ENCODE measurements at regions not wholly inside any gene's neighbourhood (a gene's known extent, or its start where the extent isn't known, plus 50 kb on each side); places are given as distances from the start of the nearest gene placed in this dataset.

GRCh38 chr11:69910519-69911309 is 91.5 kb upstream of the FGF3 start:
- no peak for TF ChIP-seq CTCF (conservative IDR thresholded peaks at IDR 0.05 in 1 of 2, IDR thresholded peaks at IDR 0.05 in 1 of 2; ENCODE audit: low read depth in 1 of 2, low read length in 2 of 2)
- no peak for TF ChIP-seq EZH2 (IDR thresholded peaks at IDR 0.05; ENCODE audit: low read length, missing control alignments)

All from fibroblast of lung (primary cell).